Cardiac muscle cell (in vitro differentiated cells and primary cell): ENCODE measurements at regions not wholly inside any gene's neighbourhood (a gene's known extent, or its start where the extent isn't known, plus 50 kb on each side); places are given as distances from the start of the nearest gene placed in this dataset.
A peak's percentile ranks its signal among the peaks of the same experiment; 100 is the strongest.

ENCODE experiments used
- DNase-seq, 2 donors: peaks; one replicate each; pipeline versions ENCODE4 v3.0.0 to v3.0.0-alpha.2; 2010 to 2017; ENCODE audit warnings: low read depth in 1 of 2, low spot score in 1 of 2
- H3K27ac ChIP-seq: fragments of 200-600 bp; sonication (generic); 2 replicates; pipeline ENCODE4 v1.5.1; 2016
- H3K27me3 ChIP-seq: fragments of 200-600 bp; sonication (generic); 2 replicates; pipeline ENCODE4 v1.6.0; 2016; ENCODE audit warnings: control low read depth
- H3K36me3 ChIP-seq: fragments of 200-600 bp; sonication (generic); 2 replicates; pipeline ENCODE4 v1.5.1; 2016; ENCODE audit warnings: control low read depth
- H3K4me1 ChIP-seq: fragments of 200-600 bp; sonication (generic); 2 replicates; pipeline ENCODE4 v1.8.1; 2017; ENCODE audit warnings: low read depth, mild to moderate bottlenecking, mixed run types
- H3K4me3 ChIP-seq: fragments of 200-600 bp; sonication (generic); 2 replicates; pipeline ENCODE4 v1.5.1; 2016; ENCODE audit warnings: mild to moderate bottlenecking
- H3K9me3 ChIP-seq: fragments of 200-600 bp; sonication (generic); 2 replicates; pipeline ENCODE4 v1.5.1; 2017; ENCODE audit warnings: low read depth, mild to moderate bottlenecking, control low read depth
- CTCF ChIP-seq: IDR thresholded peaks from 2 replicates; pipeline ENCODE4 v1.5.1; 2012; ENCODE audit warnings: low read depth, mild to moderate bottlenecking, low read length

GRCh38 chr14:49221316-49221715 lies 364.9 kb downstream of the RPS29 start:
- no peak overlapping the region for H3K27ac ChIP-seq
- DNase-seq = no peak
- H3K27me3 ChIP-seq = no peaks in the 10 kb centered on the region
- TF ChIP-seq CTCF = no peak
- H3K36me3 ChIP-seq = no peaks in the 10 kb centered on the region
- no peaks in the 10 kb centered on the region for H3K4me1 ChIP-seq
- H3K9me3 ChIP-seq = no peaks in the 10 kb centered on the region
- H3K4me3 ChIP-seq = no peak overlapping the region

- no peak overlapping the region for H3K4me3 ChIP-seq
- no peak for DNase-seq
Observed at GRCh38 chr14:49220492-49220891, 365.7 kb downstream of the RPS29 start.

GRCh38 chr14:49218436-49219092 lies 367.6 kb downstream of the RPS29 start:
- H3K4me3 ChIP-seq = no peak overlapping the region
- TF ChIP-seq CTCF = no peak
- H3K4me1 ChIP-seq = no peaks in the 10 kb centered on the region
- H3K27ac ChIP-seq = no peak overlapping the region
- H3K36me3 ChIP-seq = no peaks in the 10 kb centered on the region
- DNase-seq = peak in 1 of 2 donors; percentile 72
- no peaks in the 10 kb centered on the region for H3K9me3 ChIP-seq
- no peaks in the 10 kb centered on the region for H3K27me3 ChIP-seq

More at GRCh38 chr14:49220492-49220891, 365.7 kb downstream of the RPS29 start:
- Histone ChIP-seq H3K9me3 (no peaks in the 10 kb centered on the region), H3K27ac (no peak overlapping the region), H3K4me1 (no peaks in the 10 kb centered on the region), H3K36me3 (no peaks in the 10 kb centered on the region), H3K27me3 (no peaks in the 10 kb centered on the region)
- TF ChIP-seq CTCF = no peak

- Histone ChIP-seq H3K4me3 (no peak overlapping the region), H3K36me3 (no peaks in the 10 kb centered on the region), H3K4me1 (no peaks in the 10 kb centered on the region), H3K9me3 (no peaks in the 10 kb centered on the region), H3K27me3 (no peaks in the 10 kb centered on the region), H3K27ac (no peak overlapping the region)
- TF ChIP-seq CTCF = no peak
- no peak for DNase-seq
Observed at GRCh38 chr14:49212721-49213120, 373.5 kb downstream of the RPS29 start.

- Histone ChIP-seq H3K4me1 (no peaks in the 10 kb centered on the region), H3K9me3 (no peaks in the 10 kb centered on the region), H3K36me3 (no peaks in the 10 kb centered on the region), H3K4me3 (no peak overlapping the region), H3K27me3 (no peaks in the 10 kb centered on the region), H3K27ac (no peak overlapping the region)
- no peak for TF ChIP-seq CTCF
- DNase-seq = no peak
Observed at GRCh38 chr14:49209416-49209815, 376.8 kb downstream of the RPS29 start.

GRCh38 chr14:49206828-49207227 lies 379.4 kb downstream of the RPS29 start:
- no peaks in the 10 kb centered on the region for H3K9me3 ChIP-seq
- H3K27me3 ChIP-seq = no peaks in the 10 kb centered on the region
- peak in 1 of 2 donors; percentile 6 for DNase-seq
- no peak overlapping the region for H3K4me3 ChIP-seq
- H3K27ac ChIP-seq = no peak overlapping the region
- no peaks in the 10 kb centered on the region for H3K36me3 ChIP-seq
- no peak for TF ChIP-seq CTCF
- H3K4me1 ChIP-seq = no peaks in the 10 kb centered on the region
